GM20431 (cell line): ENCODE measurements at regions not wholly inside any gene's neighbourhood (a gene's known extent, or its start where the extent isn't known, plus 50 kb on each side); places are given as distances from the start of the nearest gene placed in this dataset.
"Not testable (repeated sequence)": the region's sequence is repeated elsewhere in the genome, so short reads cannot be mapped to it uniquely, and the experiment has no call there.

Experiments used
- in situ Hi-C: fragments of 300-500 bp; cut with MseI, MboI; formaldehyde crosslinking; loops from one replicate; pipeline ENCODE4 v1.15.0; 2020; ENCODE audit warnings: low sequenced_read_pairs; ENCODE audit not compliant: unreplicated experiment

- in situ Hi-C loops, result no loop called here
These were observed 112.0 kb upstream of the SGK1 start for GRCh38 chr6:134429861-134430380.

DNA sequence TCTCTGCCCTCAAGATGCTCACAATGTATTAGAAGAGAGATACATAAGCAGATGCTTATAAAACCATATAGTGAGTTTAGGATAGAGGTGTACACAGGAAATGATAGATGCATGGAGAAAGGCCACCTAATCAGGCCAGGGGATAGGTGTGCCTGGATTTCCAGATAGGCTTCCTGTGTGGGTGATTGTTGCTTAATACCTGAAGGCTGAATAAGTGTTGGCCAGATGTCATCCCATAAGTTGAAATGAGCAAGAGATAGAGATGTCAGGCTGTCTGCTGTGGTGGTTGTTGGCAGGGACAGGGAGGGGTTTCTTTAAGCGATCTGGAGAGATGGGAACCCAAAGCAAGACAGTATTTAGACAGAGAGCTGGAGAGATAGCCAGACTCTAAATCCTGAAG is 109.8 kb upstream of the SGK1 start:
- in situ Hi-C loops, result no loop called here

DNA sequence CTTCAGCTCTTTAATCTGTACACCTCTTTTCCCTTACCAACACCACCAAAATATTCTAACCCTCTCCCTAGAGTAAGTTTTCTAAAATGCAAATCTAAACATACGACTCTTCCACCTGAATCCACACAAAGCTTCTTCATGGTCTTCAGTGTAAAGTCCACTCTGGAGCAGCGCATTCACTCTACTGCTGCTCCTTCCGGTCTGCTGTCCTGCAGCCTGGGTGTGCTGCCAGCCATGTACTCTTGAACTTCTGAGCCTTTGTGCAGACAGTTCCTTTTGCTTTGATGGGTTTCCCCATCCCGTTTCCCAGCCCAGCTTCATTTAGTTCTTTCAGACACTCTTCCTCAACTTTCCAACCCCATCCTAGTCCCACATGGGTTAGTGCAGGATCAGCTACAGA is 108.7 kb upstream of the SGK1 start:
- in situ Hi-C loops, result no loop called here

DNA sequence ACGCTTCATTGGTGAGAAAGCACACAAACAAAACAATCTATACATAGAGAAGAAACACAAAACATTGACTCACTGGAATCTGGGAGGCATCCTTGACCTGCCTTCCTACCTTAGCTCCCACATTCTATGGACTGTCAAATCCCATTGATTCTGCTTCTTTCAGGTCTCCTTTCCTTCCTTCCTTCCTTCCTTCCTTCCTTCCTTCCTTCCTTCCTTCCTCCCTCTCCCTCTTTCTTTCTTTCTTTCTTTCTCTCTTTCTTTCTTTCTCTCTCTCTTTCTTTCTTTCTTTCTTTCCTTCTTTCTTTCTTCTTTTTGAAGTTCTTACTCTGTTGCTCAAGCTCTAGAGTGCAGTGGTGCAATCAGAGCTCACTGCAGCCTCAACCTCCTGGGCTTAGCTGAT is 108.0 kb upstream of the SGK1 start:
- in situ Hi-C loops, result not testable (repeated sequence)

DNA sequence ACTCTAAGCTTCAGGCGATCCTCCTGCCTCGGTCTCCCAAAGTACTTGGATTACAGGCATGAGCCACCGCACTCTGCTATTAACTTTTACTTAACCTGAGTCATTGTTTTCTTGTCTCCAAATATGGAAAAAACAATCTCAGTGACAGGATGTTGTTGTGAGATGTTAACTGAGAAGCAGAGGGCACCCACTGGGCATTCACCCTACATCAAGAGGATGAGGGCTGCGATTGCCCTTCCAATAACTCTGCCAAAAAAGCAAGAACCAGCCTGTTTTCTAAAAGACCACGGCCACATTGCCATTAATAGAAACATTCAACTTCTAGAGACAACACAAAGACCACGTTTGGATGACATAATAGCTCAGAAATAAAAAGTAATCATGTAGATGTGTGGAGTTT is 107.6 kb upstream of the SGK1 start:
- in situ Hi-C loops, result no loop called here

DNA sequence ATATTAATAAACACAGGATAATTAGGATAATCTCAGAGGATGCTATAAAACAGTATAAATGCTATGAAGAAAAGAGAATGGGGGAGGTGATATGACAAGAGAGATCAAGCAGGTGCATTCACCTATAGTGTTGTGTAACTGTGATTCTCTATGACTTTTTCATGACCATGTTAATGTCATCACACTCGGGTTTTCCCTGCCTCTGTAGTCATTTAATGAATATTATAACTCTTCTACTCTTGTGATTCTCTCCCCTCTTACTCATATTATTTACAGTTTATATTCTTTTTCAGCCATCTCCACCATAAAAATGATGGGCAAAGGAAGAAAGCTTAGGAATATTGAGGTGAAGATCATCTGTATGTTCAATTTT is 106.9 kb upstream of the SGK1 start:
- in situ Hi-C loops, result no loop called here

GRCh38 chr6:134424165-134424797 is 106.4 kb upstream of the SGK1 start:
- in situ Hi-C loops, result no loop called here

GRCh38 chr6:134422426-134423231 is 104.7 kb upstream of the SGK1 start:
- in situ Hi-C loops, result no loop called here

- in situ Hi-C loops, result no loop called here
These were observed 103.6 kb upstream of the SGK1 start for GRCh38 chr6:134421501-134421900.

- in situ Hi-C loops, result no loop called here
These were observed 102.8 kb upstream of the SGK1 start for GRCh38 chr6:134420614-134421181.

GRCh38 chr6:134419716-134420115 is 101.8 kb upstream of the SGK1 start:
- in situ Hi-C loops, result no loop called here

- in situ Hi-C loops, result no loop called here
These were observed 98.7 kb upstream of the SGK1 start for GRCh38 chr6:134416418-134417154.

- in situ Hi-C loops, result no loop called here
These were observed 97.7 kb upstream of the SGK1 start for GRCh38 chr6:134415656-134416055.

- in situ Hi-C loops, result no loop called here
These were observed 97.3 kb upstream of the SGK1 start for GRCh38 chr6:134415194-134415593.

- in situ Hi-C loops, result no loop called here
These were observed 96.9 kb upstream of the SGK1 start for GRCh38 chr6:134414793-134415192.

- in situ Hi-C loops, result no loop called here
These were observed 95.3 kb upstream of the SGK1 start for GRCh38 chr6:134413241-134413643.

DNA sequence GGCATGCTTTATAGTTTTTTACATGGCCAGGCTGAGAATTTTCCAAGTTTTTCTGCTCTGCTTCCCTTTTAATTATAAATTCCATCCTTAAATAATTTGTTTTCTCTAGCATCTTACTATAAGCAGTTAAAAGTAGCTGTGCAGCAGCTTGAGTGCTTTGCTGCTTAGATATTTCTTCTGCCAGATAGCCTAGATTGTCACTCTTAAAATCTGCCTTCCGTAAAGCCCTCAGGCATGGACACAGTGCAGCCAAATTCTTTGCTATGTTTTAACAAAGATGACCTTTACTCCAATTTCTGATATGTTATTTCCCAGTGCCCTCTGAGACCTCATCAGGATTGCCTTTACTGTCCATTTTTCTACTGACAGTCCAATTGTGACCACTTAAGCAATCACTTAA is 92.6 kb upstream of the SGK1 start:
- in situ Hi-C loops, result no loop called here

DNA sequence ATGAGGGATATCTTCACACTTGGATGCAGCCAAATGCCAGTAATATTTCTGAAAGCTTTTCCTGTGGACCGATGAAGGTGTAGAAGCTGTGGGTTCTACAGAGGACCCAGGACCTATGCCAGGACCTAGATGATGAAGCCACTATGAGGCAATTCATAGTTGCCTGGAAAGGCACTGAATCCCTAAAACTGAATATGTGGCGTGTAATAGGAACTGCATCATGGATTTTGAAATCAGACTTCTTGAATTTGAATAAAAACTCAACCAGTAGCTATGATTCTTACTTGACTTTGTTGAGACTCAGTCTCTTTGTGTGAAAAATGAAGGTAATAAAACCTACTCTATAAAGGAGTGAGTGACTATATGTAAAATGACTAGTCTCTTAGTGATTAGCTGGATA is 89.9 kb upstream of the SGK1 start:
- in situ Hi-C loops, result no loop called here

DNA sequence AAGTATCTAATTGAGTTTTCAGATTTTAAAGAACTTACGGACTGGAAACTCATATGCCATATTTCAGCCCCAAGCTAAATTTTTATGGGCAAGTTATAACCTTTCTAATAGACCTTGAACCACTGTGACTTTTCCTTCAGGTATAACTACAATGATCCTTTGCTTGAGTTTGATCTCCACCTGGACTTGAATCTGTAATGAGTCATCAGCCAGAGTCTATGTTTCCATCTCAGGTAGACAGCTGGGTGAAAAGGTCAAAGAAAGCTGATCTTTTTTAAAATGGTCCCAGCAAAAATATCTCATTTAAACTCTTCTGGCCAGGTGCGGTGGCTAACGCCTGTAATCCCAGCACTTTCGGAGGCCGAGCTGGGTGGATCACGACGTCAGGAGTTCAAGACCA is 88.4 kb upstream of the SGK1 start:
- in situ Hi-C loops, result no loop called here

GRCh38 chr6:134405386-134406087 is 87.6 kb upstream of the SGK1 start:
- in situ Hi-C loops, result no loop called here
